Activated naive CD4-positive, alpha-beta T cell treated with anti-CD3 and anti-CD28 coated beads, Interleukin-2, amount 50 U/mL, for 24 hours (primary cell): ENCODE measurements at regions not wholly inside any gene's neighbourhood (a gene's known extent, or its start where the extent isn't known, plus 50 kb on each side); places are given as distances from the start of the nearest gene placed in this dataset.

Experiments used
- H3K27ac Mint-ChIP-seq: one replicate; pipeline ENCODE4 v1.8.0; 2021; ENCODE audit warnings: mild to moderate bottlenecking, mixed read lengths
- H3K27me3 Mint-ChIP-seq: one replicate; pipeline ENCODE4 v1.8.0; 2021; ENCODE audit warnings: mixed read lengths
- H3K36me3 Mint-ChIP-seq: one replicate; pipeline ENCODE4 v1.8.0; 2021; ENCODE audit warnings: mixed read lengths
- H3K4me1 Mint-ChIP-seq: one replicate; pipeline ENCODE4 v1.8.0; 2021; ENCODE audit warnings: mixed read lengths
- H3K4me3 Mint-ChIP-seq: one replicate; pipeline ENCODE4 v1.8.0; 2021; ENCODE audit warnings: mild to moderate bottlenecking, mixed read lengths
- H3K9me3 Mint-ChIP-seq: one replicate; pipeline ENCODE4 v1.8.0; 2021; ENCODE audit warnings: mixed read lengths

- H3K36me3 Mint-ChIP-seq, result peaks cover 14% of the 10 kb centered on the region
- no peak overlapping the region for H3K27ac Mint-ChIP-seq
- H3K27me3 Mint-ChIP-seq, result no peaks in the 10 kb centered on the region
- H3K4me3 Mint-ChIP-seq, result no peak overlapping the region
- H3K4me1 Mint-ChIP-seq, result peaks cover 26% of the 10 kb centered on the region
- no peaks in the 10 kb centered on the region for H3K9me3 Mint-ChIP-seq
Observed at GRCh38 chr6:156016186-156016976, 560.7 kb upstream of the NOX3 start.

GRCh38 chr6:156013155-156013554 is 557.5 kb upstream of the NOX3 start:
- H3K4me3 Mint-ChIP-seq, result peak overlapping the region; percentile 54
- no peaks in the 10 kb centered on the region for H3K27me3 Mint-ChIP-seq
- no peaks in the 10 kb centered on the region for H3K9me3 Mint-ChIP-seq
- no peak overlapping the region for H3K27ac Mint-ChIP-seq
- H3K36me3 Mint-ChIP-seq, result peaks cover 10% of the 10 kb centered on the region
- H3K4me1 Mint-ChIP-seq, result peaks cover 26% of the 10 kb centered on the region

- no peaks in the 10 kb centered on the region for H3K27me3 Mint-ChIP-seq
- H3K4me3 Mint-ChIP-seq, result no peak overlapping the region
- H3K36me3 Mint-ChIP-seq, result peaks cover under 1% of the 10 kb centered on the region
- H3K27ac Mint-ChIP-seq, result peak overlapping the region; percentile 32
- H3K4me1 Mint-ChIP-seq, result peaks cover 16% of the 10 kb centered on the region
- no peaks in the 10 kb centered on the region for H3K9me3 Mint-ChIP-seq
Observed at GRCh38 chr6:156009656-156010055, 554.0 kb upstream of the NOX3 start.

GRCh38 chr6:156004796-156005195 is 549.2 kb upstream of the NOX3 start:
- Mint-ChIP-seq H3K9me3 (no peaks in the 10 kb centered on the region), H3K4me1 (no peaks in the 10 kb centered on the region), H3K27ac (no peak overlapping the region), H3K4me3 (no peak overlapping the region), H3K36me3 (no peaks in the 10 kb centered on the region), H3K27me3 (no peaks in the 10 kb centered on the region)

GRCh38 chr6:155996151-155996550 is 540.5 kb upstream of the NOX3 start:
- H3K36me3 Mint-ChIP-seq, result peaks cover 2% of the 10 kb centered on the region

GRCh38 chr6:155995281-155995680 is 539.6 kb upstream of the NOX3 start:
- no peaks in the 10 kb centered on the region for H3K4me1 Mint-ChIP-seq
- H3K27me3 Mint-ChIP-seq, result no peaks in the 10 kb centered on the region
- peaks cover 2% of the 10 kb centered on the region for H3K36me3 Mint-ChIP-seq
- H3K27ac Mint-ChIP-seq, result no peak overlapping the region
- no peak overlapping the region for H3K4me3 Mint-ChIP-seq
- no peaks in the 10 kb centered on the region for H3K9me3 Mint-ChIP-seq

More at GRCh38 chr6:155996151-155996550, 540.5 kb upstream of the NOX3 start:
- Mint-ChIP-seq H3K4me3 (no peak overlapping the region), H3K4me1 (no peaks in the 10 kb centered on the region), H3K9me3 (no peaks in the 10 kb centered on the region), H3K27ac (no peak overlapping the region), H3K27me3 (no peaks in the 10 kb centered on the region)

GRCh38 chr6:155994086-155994485 is 538.4 kb upstream of the NOX3 start:
- H3K4me3 Mint-ChIP-seq, result no peak overlapping the region
- H3K9me3 Mint-ChIP-seq, result no peaks in the 10 kb centered on the region
- no peaks in the 10 kb centered on the region for H3K4me1 Mint-ChIP-seq
- H3K27ac Mint-ChIP-seq, result no peak overlapping the region
- peaks cover 2% of the 10 kb centered on the region for H3K36me3 Mint-ChIP-seq
- no peaks in the 10 kb centered on the region for H3K27me3 Mint-ChIP-seq

GRCh38 chr6:155993240-155993639 is 537.6 kb upstream of the NOX3 start:
- Mint-ChIP-seq H3K4me1 (no peaks in the 10 kb centered on the region), H3K27ac (no peak overlapping the region), H3K4me3 (no peak overlapping the region), H3K9me3 (no peaks in the 10 kb centered on the region), H3K36me3 (peaks cover 2% of the 10 kb centered on the region), H3K27me3 (no peaks in the 10 kb centered on the region)

- H3K4me1 Mint-ChIP-seq, result no peaks in the 10 kb centered on the region
- no peak overlapping the region for H3K27ac Mint-ChIP-seq
- no peaks in the 10 kb centered on the region for H3K9me3 Mint-ChIP-seq
- no peak overlapping the region for H3K4me3 Mint-ChIP-seq
- H3K36me3 Mint-ChIP-seq, result peaks cover 2% of the 10 kb centered on the region
- no peaks in the 10 kb centered on the region for H3K27me3 Mint-ChIP-seq
Observed at GRCh38 chr6:155985660-155986138, 530.1 kb upstream of the NOX3 start.

GRCh38 chr6:155980768-155981079 is 525.1 kb upstream of the NOX3 start:
- no peak overlapping the region for H3K4me3 Mint-ChIP-seq
- H3K27me3 Mint-ChIP-seq, result no peaks in the 10 kb centered on the region
- H3K27ac Mint-ChIP-seq, result no peak overlapping the region
- no peaks in the 10 kb centered on the region for H3K4me1 Mint-ChIP-seq
- peaks cover 2% of the 10 kb centered on the region for H3K36me3 Mint-ChIP-seq
- H3K9me3 Mint-ChIP-seq, result no peaks in the 10 kb centered on the region

- no peaks in the 10 kb centered on the region for H3K27me3 Mint-ChIP-seq
- no peak overlapping the region for H3K27ac Mint-ChIP-seq
- no peak overlapping the region for H3K4me3 Mint-ChIP-seq
- H3K9me3 Mint-ChIP-seq, result no peaks in the 10 kb centered on the region
- H3K36me3 Mint-ChIP-seq, result peaks cover 2% of the 10 kb centered on the region
- H3K4me1 Mint-ChIP-seq, result no peaks in the 10 kb centered on the region
Observed at GRCh38 chr6:155980014-155980767, 524.6 kb upstream of the NOX3 start.

GRCh38 chr6:155975506-155975905 is 519.9 kb upstream of the NOX3 start:
- H3K9me3 Mint-ChIP-seq, result no peaks in the 10 kb centered on the region
- peaks cover 31% of the 10 kb centered on the region for H3K4me1 Mint-ChIP-seq
- no peak overlapping the region for H3K27ac Mint-ChIP-seq
- H3K4me3 Mint-ChIP-seq, result no peak overlapping the region
- H3K36me3 Mint-ChIP-seq, result no peaks in the 10 kb centered on the region
- no peaks in the 10 kb centered on the region for H3K27me3 Mint-ChIP-seq

GRCh38 chr6:155974811-155975323 is 519.2 kb upstream of the NOX3 start:
- Mint-ChIP-seq H3K36me3 (no peaks in the 10 kb centered on the region), H3K27me3 (no peaks in the 10 kb centered on the region), H3K9me3 (no peaks in the 10 kb centered on the region), H3K4me3 (no peak overlapping the region), H3K4me1 (peaks cover 33% of the 10 kb centered on the region), H3K27ac (no peak overlapping the region)

GRCh38 chr6:155974359-155974758 is 518.7 kb upstream of the NOX3 start:
- Mint-ChIP-seq H3K9me3 (no peaks in the 10 kb centered on the region), H3K36me3 (no peaks in the 10 kb centered on the region), H3K27ac (no peak overlapping the region), H3K4me1 (peaks cover 33% of the 10 kb centered on the region), H3K4me3 (no peak overlapping the region), H3K27me3 (no peaks in the 10 kb centered on the region)

GRCh38 chr6:155970876-155971708 is 515.5 kb upstream of the NOX3 start:
- peaks cover 33% of the 10 kb centered on the region for H3K4me1 Mint-ChIP-seq

More at GRCh38 chr6:155970876-155971708, 515.5 kb upstream of the NOX3 start:
- Mint-ChIP-seq H3K36me3 (no peaks in the 10 kb centered on the region), H3K9me3 (no peaks in the 10 kb centered on the region), H3K27ac (no peak overlapping the region), H3K27me3 (no peaks in the 10 kb centered on the region), H3K4me3 (no peak overlapping the region)
